ENCODE measurements at regions not wholly inside any gene's neighbourhood (a gene's known extent, or its start where the extent isn't known, plus 50 kb on each side); places are given as distances from the start of the nearest gene placed in this dataset.

DNA sequence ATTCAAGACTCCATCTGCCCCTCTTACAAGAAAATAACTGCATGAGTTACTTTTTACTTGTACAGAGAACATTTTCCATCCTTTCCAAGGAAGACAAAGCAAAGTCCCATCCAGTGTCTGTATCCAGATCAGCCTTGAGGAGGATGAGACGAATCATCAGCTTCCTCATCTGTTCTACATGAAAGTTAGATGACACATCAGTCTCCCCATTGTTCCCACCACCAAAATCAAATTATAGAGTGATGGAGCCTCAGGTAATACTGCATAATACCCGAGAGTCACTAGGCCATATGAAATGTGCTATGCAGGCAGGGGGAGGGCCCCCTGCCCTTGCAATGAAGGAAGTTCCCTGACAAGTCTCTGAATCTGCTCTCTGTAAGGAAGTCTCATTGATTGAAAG lies 1244.6 kb upstream of the SLC10A2 start:
- TF ChIP-seq SUZ12 (IDR thresholded peaks at IDR 0.05; ENCODE audit: extremely low read depth, insufficient read depth, insufficient read length) (no peak), ZNF274 (IDR thresholded peaks at IDR 0.05; ENCODE audit: low read depth, low read length) (no peak), YY1 (IDR thresholded peaks at IDR 0.05; ENCODE audit: insufficient read depth, insufficient read length) (no peak)
